ENCODE measurements at regions not wholly inside any gene's neighbourhood (a gene's known extent, or its start where the extent isn't known, plus 50 kb on each side); places are given as distances from the start of the nearest gene placed in this dataset.

GRCh38 chr1:114214016-114214415, 60.3 kb upstream of the SYT6 start:
- no peak overlapping the region for H3K4me3 ChIP-seq (ENCODE audit: low read depth, low read length)
- DNase-seq (ENCODE audit: low read depth), result no peak
- TF ChIP-seq, protein P1, sequence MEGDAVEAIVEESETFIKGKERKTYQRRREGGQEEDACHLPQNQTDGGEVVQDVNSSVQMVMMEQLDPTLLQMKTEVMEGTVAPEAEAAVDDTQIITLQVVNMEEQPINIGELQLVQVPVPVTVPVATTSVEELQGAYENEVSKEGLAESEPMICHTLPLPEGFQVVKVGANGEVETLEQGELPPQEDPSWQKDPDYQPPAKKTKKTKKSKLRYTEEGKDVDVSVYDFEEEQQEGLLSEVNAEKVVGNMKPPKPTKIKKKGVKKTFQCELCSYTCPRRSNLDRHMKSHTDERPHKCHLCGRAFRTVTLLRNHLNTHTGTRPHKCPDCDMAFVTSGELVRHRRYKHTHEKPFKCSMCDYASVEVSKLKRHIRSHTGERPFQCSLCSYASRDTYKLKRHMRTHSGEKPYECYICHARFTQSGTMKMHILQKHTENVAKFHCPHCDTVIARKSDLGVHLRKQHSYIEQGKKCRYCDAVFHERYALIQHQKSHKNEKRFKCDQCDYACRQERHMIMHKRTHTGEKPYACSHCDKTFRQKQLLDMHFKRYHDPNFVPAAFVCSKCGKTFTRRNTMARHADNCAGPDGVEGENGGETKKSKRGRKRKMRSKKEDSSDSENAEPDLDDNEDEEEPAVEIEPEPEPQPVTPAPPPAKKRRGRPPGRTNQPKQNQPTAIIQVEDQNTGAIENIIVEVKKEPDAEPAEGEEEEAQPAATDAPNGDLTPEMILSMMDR (IDR thresholded peaks at IDR 0.05; ENCODE audit: insufficient read depth, low read depth, low read length, missing control alignments), result no peak

- H3K4me3 ChIP-seq (ENCODE audit: low read depth, low read length), result no peak overlapping the region
- DNase-seq (ENCODE audit: low read depth), result no peak
- TF ChIP-seq, protein P1 (IDR thresholded peaks at IDR 0.05; ENCODE audit: insufficient read depth, low read depth, low read length, missing control alignments), result no peak
These were observed 56.3 kb upstream of the SYT6 start for GRCh38 chr1:114209971-114210370.

- no peak overlapping the region for H3K4me3 ChIP-seq (ENCODE audit: low read depth, low read length)
- no peak for DNase-seq (ENCODE audit: low read depth)
- TF ChIP-seq, protein P1 (IDR thresholded peaks at IDR 0.05; ENCODE audit: insufficient read depth, low read depth, low read length, missing control alignments), result no peak
These were observed 55.0 kb upstream of the SYT6 start for GRCh38 chr1:114208714-114209113.

DNA sequence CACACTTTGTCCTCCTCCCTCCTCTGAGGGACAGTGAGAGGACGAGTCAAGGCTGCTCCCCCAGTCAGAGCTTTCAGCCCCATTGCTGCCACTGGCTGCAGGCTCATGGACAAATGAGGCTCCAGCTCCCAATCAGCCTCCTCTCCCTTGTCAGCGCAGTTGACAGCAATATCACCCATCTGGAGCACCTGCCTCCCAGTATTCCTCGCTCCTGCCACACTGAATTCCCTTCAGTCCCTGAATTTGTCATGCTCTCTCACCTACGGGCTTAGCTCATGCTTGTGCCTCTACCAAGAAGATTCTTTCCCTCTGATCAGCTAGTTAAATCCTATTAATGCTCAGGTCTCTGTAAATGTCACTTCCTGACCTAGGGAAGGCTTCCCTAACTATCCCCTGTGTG, 54.4 kb upstream of the SYT6 start:
- H3K4me3 ChIP-seq (ENCODE audit: low read depth, low read length), result no peak overlapping the region
- TF ChIP-seq, protein P1 (IDR thresholded peaks at IDR 0.05; ENCODE audit: insufficient read depth, low read depth, low read length, missing control alignments), result no peak
- DNase-seq (ENCODE audit: low read depth), result no peak

DNA sequence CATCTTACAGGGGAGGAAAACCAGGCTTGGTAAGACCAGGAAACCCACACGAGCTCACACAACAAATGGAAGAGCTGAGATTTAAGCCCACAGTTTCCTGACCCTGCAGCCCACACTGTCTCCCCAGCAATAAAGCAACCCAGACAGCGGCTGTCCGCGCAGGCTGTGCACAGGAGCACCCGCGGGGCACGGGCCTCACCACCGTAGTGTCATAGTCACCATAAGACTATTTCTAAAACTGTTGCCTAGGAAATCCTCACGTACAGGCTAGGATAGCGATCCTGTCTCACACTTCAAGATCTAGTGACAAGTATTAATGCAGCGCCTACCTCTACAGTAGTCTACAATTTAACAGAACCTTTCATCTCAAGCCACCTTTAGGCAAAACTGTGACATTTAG, 54.0 kb upstream of the SYT6 start:
- DNase-seq (ENCODE audit: low read depth), result no peak
- H3K4me3 ChIP-seq (ENCODE audit: low read depth, low read length), result no peak overlapping the region
- TF ChIP-seq, protein P1 (IDR thresholded peaks at IDR 0.05; ENCODE audit: insufficient read depth, low read depth, low read length, missing control alignments), result no peak

GRCh38 chr1:114206392-114206791, 52.7 kb upstream of the SYT6 start:
- no peak for DNase-seq (ENCODE audit: low read depth)
- no peak overlapping the region for H3K4me3 ChIP-seq (ENCODE audit: low read depth, low read length)
- TF ChIP-seq, protein P1 (IDR thresholded peaks at IDR 0.05; ENCODE audit: insufficient read depth, low read depth, low read length, missing control alignments), result no peak

DNA sequence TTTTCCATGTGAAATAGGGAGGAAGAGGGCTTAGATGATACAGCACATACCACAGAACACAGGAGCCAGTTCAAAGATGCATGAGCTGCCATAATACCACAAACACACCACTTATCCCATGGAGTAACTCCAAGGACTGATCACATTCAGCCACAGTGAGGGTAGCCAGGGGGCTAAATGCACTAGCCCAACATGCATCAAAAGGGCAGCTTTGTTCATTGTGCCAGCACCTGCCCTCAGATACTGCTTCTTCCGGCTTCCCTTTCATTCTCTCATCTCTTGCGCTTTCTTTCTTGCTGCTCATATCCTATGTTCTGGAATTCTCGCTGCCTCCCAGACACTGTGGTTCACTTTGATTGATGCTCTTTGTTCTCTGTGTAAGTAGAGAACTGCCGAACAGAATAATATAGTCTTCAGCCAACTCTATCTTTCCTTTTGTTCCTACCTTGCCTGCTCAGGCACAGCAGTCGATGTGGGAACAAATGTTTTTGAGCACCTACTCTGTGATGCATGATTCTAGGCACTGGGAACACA, 50.0 kb upstream of the SYT6 start:
- TF ChIP-seq, protein P1 (IDR thresholded peaks at IDR 0.05; ENCODE audit: insufficient read depth, low read depth, low read length, missing control alignments), result no peak
- no peak for DNase-seq (ENCODE audit: low read depth)
- H3K4me3 ChIP-seq (ENCODE audit: low read depth, low read length), result no peak overlapping the region
